Keratinocyte (primary cell): ENCODE measurements at regions not wholly inside any gene's neighbourhood (a gene's known extent, or its start where the extent isn't known, plus 50 kb on each side); places are given as distances from the start of the nearest gene placed in this dataset.

Experiments
- EZH2 ChIP-seq: IDR thresholded peaks from one replicate; pipeline ENCODE4 v1.6.1; 2012; ENCODE audit warnings: inconsistent platforms, mild to moderate bottlenecking, low read length, moderate library complexity
- TF ChIP-seq, protein P1 (sequence below), 3 experiments: IDR thresholded peaks in 1 of 3; conservative IDR thresholded peaks in 1 of 3; optimal IDR thresholded peaks in 1 of 3; 2 replicates in 2 of 3; 3 replicates in 1 of 3; pipeline versions ENCODE3 to v1.5.1; 2011; ENCODE audit warnings: low read length in 3 of 3, mild to moderate bottlenecking in 3 of 3, moderate library complexity in 2 of 3, control low read depth in 1 of 3, inconsistent platforms in 1 of 3; ENCODE audit not compliant: insufficient read depth in 2 of 3; ENCODE audit errors: extremely low read depth in 1 of 3

DNA sequence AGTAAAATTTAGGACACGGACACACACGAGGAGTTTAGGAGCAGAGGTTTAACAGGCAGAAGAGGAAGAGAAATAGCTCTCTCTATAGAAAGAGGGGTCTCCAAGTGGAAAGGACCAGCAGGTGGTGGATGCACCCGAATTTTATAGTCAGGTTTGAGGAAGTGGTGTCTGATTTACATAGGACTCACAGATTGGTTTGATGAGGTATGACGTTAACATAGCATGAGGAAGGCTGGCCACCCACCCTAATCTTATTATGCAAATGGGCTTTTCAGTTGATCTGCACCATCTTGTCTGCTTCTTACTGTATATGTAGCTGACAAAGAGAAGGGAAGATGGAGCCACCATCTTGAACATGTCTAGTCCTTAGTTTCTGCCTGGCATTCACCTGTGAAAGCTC, 52.5 kb upstream of the RGS2 start:
- TF ChIP-seq, protein P1, sequence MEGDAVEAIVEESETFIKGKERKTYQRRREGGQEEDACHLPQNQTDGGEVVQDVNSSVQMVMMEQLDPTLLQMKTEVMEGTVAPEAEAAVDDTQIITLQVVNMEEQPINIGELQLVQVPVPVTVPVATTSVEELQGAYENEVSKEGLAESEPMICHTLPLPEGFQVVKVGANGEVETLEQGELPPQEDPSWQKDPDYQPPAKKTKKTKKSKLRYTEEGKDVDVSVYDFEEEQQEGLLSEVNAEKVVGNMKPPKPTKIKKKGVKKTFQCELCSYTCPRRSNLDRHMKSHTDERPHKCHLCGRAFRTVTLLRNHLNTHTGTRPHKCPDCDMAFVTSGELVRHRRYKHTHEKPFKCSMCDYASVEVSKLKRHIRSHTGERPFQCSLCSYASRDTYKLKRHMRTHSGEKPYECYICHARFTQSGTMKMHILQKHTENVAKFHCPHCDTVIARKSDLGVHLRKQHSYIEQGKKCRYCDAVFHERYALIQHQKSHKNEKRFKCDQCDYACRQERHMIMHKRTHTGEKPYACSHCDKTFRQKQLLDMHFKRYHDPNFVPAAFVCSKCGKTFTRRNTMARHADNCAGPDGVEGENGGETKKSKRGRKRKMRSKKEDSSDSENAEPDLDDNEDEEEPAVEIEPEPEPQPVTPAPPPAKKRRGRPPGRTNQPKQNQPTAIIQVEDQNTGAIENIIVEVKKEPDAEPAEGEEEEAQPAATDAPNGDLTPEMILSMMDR (optimal IDR thresholded peaks at IDR 0.05 in 1 of 3, IDR thresholded peaks at IDR 0.05 in 1 of 3, conservative IDR thresholded peaks at IDR 0.05 in 1 of 3; ENCODE audit: extremely low read depth in 1 of 3, insufficient read depth in 2 of 3, low read length in 3 of 3), result no peak
- no peak for TF ChIP-seq EZH2
